ENCODE measurements at regions not wholly inside any gene's neighbourhood (a gene's known extent, or its start where the extent isn't known, plus 50 kb on each side); places are given as distances from the start of the nearest gene placed in this dataset.

GRCh38 chr16:55236655-55237054 is 87.3 kb upstream of the IRX6 start:
- peaks cover 0 to 3% of the 10 kb centered on the region in 2 donors for H3K9me3 Mint-ChIP-seq
- peaks cover 2 to 45% of the 10 kb centered on the region in 2 donors for H3K27me3 Mint-ChIP-seq
- no peak overlapping the region for H3K4me3 Mint-ChIP-seq
- H3K36me3 Mint-ChIP-seq (ENCODE audit: insufficient read depth), result no peaks in the 10 kb centered on the region
- H3K27ac Mint-ChIP-seq, result no peak overlapping the region
- no peak for DNase-seq
- no peaks in the 10 kb centered on the region for H3K4me1 Mint-ChIP-seq (ENCODE audit: low read depth in 2 of 2)
- ATAC-seq (replicated peaks), result no peak

DNA sequence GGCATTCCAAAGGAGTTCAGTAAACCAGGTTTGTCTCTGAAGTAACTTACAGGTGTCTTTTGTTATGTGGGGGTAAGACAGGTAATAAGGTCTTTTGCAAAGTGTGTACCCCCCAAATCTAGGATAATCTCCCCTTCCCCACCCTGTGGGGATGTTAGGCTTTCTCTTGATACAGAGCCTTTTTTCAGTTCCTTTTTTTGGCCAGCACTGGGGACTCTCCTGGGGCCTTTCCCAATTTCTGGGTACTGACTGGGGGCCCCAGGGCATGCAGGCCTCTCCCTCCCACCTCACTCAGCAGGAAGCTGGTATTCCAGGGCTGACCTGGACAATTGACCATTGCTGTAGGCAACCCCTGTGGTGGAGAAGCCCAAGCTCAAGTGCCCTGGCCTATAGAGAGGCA is 84.3 kb upstream of the IRX6 start:
- no peaks in the 10 kb centered on the region for H3K36me3 Mint-ChIP-seq (ENCODE audit: insufficient read depth)
- H3K4me1 Mint-ChIP-seq (ENCODE audit: low read depth in 2 of 2), result no peaks in the 10 kb centered on the region
- no peak for ATAC-seq (replicated peaks)
- DNase-seq, result no peak
- H3K4me3 Mint-ChIP-seq, result no peak overlapping the region
- H3K27ac Mint-ChIP-seq, result no peak overlapping the region
- H3K27me3 Mint-ChIP-seq, result peaks cover 17 to 63% of the 10 kb centered on the region in 2 donors
- peaks cover 0 to 5% of the 10 kb centered on the region in 2 donors for H3K9me3 Mint-ChIP-seq

DNA sequence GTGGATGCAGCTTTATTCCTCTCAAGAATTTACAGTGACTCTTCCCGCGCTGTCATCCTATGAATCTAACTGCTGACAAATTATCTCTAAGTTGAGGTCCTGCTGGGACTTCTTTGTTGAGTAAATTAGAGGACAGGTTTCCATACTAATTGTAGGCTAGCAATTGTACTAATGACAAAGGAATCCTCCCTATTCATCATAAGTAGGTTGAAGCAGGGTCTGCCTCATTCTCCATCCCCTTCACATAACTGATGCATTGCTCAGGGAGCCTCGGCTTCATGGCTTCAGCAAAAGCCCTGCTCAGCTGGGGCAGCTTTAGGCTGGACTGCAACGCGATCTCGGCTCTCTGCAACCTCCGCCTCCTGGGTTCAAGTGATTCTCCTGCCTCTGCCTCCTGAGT is 83.1 kb upstream of the IRX6 start:
- DNase-seq (no peak), ATAC-seq (replicated peaks) (no peak)
- no peak overlapping the region for H3K4me3 Mint-ChIP-seq
- H3K27me3 Mint-ChIP-seq, result peaks cover 17 to 60% of the 10 kb centered on the region in 2 donors
- peaks cover 0 to 5% of the 10 kb centered on the region in 2 donors for H3K9me3 Mint-ChIP-seq
- no peak overlapping the region for H3K27ac Mint-ChIP-seq
- H3K36me3 Mint-ChIP-seq (ENCODE audit: insufficient read depth), result no peaks in the 10 kb centered on the region
- H3K4me1 Mint-ChIP-seq (ENCODE audit: low read depth in 2 of 2), result no peaks in the 10 kb centered on the region

DNA sequence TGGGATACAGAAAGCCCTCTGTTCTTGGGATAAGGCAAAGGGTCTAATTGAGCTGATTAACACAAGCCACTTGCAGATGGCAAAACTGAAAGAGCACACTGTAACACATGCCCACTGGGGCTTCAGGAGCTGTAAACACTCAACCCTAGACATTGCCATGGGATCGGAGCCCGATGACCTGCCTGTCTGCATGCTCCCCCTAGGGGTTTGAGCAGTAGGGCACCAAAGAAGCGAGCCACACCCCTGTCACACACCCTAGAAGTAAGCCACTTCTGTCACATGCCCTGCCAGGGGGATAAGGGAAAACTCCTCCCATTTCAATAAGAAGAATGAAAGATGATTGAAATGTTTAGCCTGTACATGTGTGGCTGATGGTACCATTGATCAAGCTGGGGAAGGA is 81.3 kb upstream of the IRX6 start:
- Mint-ChIP-seq H3K36me3 (ENCODE audit: insufficient read depth) (no peaks in the 10 kb centered on the region), H3K4me3 (no peak overlapping the region), H3K27ac (no peak overlapping the region), H3K4me1 (ENCODE audit: low read depth in 2 of 2) (no peaks in the 10 kb centered on the region), H3K9me3 (peaks cover 0 to 5% of the 10 kb centered on the region in 2 donors), H3K27me3 (peaks cover 17 to 46% of the 10 kb centered on the region in 2 donors)
- DNase-seq (no peak), ATAC-seq (replicated peaks) (no peak)

- DNase-seq, result no peak
- H3K9me3 Mint-ChIP-seq, result peaks cover 0 to 3% of the 10 kb centered on the region in 2 donors
- peaks cover 18 to 38% of the 10 kb centered on the region in 2 donors for H3K27me3 Mint-ChIP-seq
- no peaks in the 10 kb centered on the region for H3K4me1 Mint-ChIP-seq (ENCODE audit: low read depth in 2 of 2)
- ATAC-seq (replicated peaks), result no peak
- H3K27ac Mint-ChIP-seq, result no peak overlapping the region
- no peak overlapping the region for H3K4me3 Mint-ChIP-seq
- H3K36me3 Mint-ChIP-seq (ENCODE audit: insufficient read depth), result peaks cover 3% of the 10 kb centered on the region
Observed at GRCh38 chr16:55248058-55248457, 75.9 kb upstream of the IRX6 start.

GRCh38 chr16:55248494-55248893 is 75.5 kb upstream of the IRX6 start:
- ATAC-seq (replicated peaks) (no peak), DNase-seq (no peak)
- H3K4me3 Mint-ChIP-seq, result no peak overlapping the region
- H3K27me3 Mint-ChIP-seq, result peaks cover 16 to 33% of the 10 kb centered on the region in 2 donors
- H3K9me3 Mint-ChIP-seq, result peaks cover 0 to 3% of the 10 kb centered on the region in 2 donors
- no peaks in the 10 kb centered on the region for H3K4me1 Mint-ChIP-seq (ENCODE audit: low read depth in 2 of 2)
- H3K27ac Mint-ChIP-seq, result no peak overlapping the region
- H3K36me3 Mint-ChIP-seq (ENCODE audit: insufficient read depth), result peaks cover 3% of the 10 kb centered on the region

DNA sequence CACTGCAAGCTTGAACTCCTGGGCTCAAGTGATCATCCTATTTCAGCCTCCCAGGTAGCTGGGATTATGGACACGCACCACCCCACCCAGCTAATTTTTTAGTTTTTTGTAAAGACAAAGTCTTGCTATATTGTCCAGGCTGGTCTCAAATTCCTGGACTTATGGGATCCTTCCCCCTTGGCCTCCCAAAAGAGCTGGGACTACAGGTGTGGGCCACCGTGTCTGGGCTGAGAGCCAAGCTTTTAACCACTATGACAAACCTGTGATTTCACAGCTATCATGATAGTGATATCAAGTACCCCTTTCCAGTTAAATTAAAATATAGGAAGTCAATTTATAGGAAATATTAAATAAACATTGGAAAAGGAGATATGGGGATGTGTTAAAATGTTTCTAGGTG is 74.6 kb upstream of the IRX6 start:
- no peak for DNase-seq
- peaks cover 3% of the 10 kb centered on the region for H3K36me3 Mint-ChIP-seq (ENCODE audit: insufficient read depth)
- H3K9me3 Mint-ChIP-seq, result peaks cover 0 to 3% of the 10 kb centered on the region in 2 donors
- H3K4me3 Mint-ChIP-seq, result no peak overlapping the region
- no peak for ATAC-seq (replicated peaks)
- no peaks in the 10 kb centered on the region for H3K4me1 Mint-ChIP-seq (ENCODE audit: low read depth in 2 of 2)
- peaks cover 16 to 33% of the 10 kb centered on the region in 2 donors for H3K27me3 Mint-ChIP-seq
- H3K27ac Mint-ChIP-seq, result no peak overlapping the region

DNA sequence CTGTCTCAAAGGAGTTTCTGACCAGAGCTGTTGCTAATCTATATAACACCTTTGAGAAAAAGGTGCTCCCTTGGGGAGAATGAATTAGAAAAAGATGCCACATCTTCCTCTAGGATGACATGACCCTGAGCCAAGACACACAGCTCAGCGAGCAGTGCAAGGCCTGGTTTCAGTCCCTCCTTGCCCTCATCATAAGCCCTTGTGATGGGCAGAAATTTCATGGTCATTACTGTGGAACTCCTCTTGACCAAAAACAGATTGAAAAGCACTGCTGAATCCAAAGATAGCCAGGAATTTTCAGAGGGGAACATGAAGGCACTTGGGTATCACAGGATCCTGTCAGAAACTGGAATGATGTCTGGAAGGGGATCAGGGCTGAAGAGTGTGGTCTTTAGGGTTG is 74.1 kb upstream of the IRX6 start:
- peaks cover 16 to 33% of the 10 kb centered on the region in 2 donors for H3K27me3 Mint-ChIP-seq
- DNase-seq, result no peak
- no peak for ATAC-seq (replicated peaks)
- H3K27ac Mint-ChIP-seq, result no peak overlapping the region
- H3K36me3 Mint-ChIP-seq (ENCODE audit: insufficient read depth), result peaks cover 3% of the 10 kb centered on the region
- H3K4me1 Mint-ChIP-seq (ENCODE audit: low read depth in 2 of 2), result no peaks in the 10 kb centered on the region
- H3K4me3 Mint-ChIP-seq, result no peak overlapping the region
- H3K9me3 Mint-ChIP-seq, result peaks cover 0 to 3% of the 10 kb centered on the region in 2 donors

- Mint-ChIP-seq H3K36me3 (ENCODE audit: insufficient read depth) (peaks cover 3% of the 10 kb centered on the region), H3K27me3 (peaks cover 16 to 40% of the 10 kb centered on the region in 2 donors), H3K4me3 (no peak overlapping the region), H3K27ac (no peak overlapping the region), H3K9me3 (peaks cover 0 to 3% of the 10 kb centered on the region in 2 donors), H3K4me1 (ENCODE audit: low read depth in 2 of 2) (no peaks in the 10 kb centered on the region)
- DNase-seq, result no peak
- ATAC-seq (replicated peaks), result no peak
Observed at GRCh38 chr16:55250701-55251100, 73.3 kb upstream of the IRX6 start.

DNA sequence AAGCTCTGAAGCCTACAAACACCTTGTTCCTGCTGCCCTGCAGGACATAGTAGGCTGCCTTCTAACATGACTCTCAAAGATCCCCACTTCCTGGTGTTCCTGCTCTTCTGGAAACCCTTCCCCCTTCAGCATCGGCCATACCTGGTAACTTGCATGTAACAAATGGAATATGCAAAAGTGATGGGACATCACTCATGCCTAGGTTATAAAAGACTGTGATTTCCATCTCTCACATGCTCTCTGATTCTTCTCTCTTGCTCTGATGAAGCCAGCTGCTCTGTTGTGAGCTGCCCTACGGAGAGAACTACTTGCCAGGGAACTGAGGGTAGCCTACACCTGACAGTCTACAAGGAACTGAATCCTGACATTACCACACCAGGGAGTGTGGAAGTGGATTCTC is 72.9 kb upstream of the IRX6 start:
- Mint-ChIP-seq H3K4me1 (ENCODE audit: low read depth in 2 of 2) (no peaks in the 10 kb centered on the region), H3K27me3 (peaks cover 16 to 41% of the 10 kb centered on the region in 2 donors), H3K36me3 (ENCODE audit: insufficient read depth) (peaks cover 3% of the 10 kb centered on the region), H3K27ac (no peak overlapping the region), H3K9me3 (peaks cover 0 to 3% of the 10 kb centered on the region in 2 donors), H3K4me3 (no peak overlapping the region)
- no peak for ATAC-seq (replicated peaks)
- no peak for DNase-seq

DNA sequence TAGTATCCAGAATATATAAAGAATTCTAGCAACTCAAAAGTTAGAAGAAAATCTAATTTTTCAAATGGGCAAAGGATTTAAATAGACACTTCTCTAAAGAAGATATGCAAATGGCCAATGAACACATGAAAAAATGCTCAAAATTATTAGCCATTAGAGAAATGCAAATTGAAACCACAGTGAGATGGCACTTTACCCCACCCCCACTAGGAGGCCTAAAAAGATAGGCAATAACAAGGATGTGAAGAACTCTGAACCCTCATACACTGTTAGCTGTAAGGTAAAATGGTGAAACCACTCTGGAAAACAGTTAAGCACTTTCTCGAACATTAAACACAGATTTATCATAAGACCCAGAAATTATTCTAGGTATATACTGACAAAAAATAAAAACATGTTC is 71.4 kb upstream of the IRX6 start:
- peaks cover 16 to 38% of the 10 kb centered on the region in 2 donors for H3K27me3 Mint-ChIP-seq
- H3K4me1 Mint-ChIP-seq (ENCODE audit: low read depth in 2 of 2), result no peaks in the 10 kb centered on the region
- peaks cover 3% of the 10 kb centered on the region for H3K36me3 Mint-ChIP-seq (ENCODE audit: insufficient read depth)
- H3K4me3 Mint-ChIP-seq, result no peak overlapping the region
- H3K27ac Mint-ChIP-seq, result no peak overlapping the region
- DNase-seq (no peak), ATAC-seq (replicated peaks) (no peak)
- peaks cover 0 to 3% of the 10 kb centered on the region in 2 donors for H3K9me3 Mint-ChIP-seq

- peaks cover 16 to 29% of the 10 kb centered on the region in 2 donors for H3K27me3 Mint-ChIP-seq
- H3K27ac Mint-ChIP-seq, result no peak overlapping the region
- DNase-seq (no peak), ATAC-seq (replicated peaks) (no peak)
- no peak overlapping the region for H3K4me3 Mint-ChIP-seq
- no peaks in the 10 kb centered on the region for H3K4me1 Mint-ChIP-seq (ENCODE audit: low read depth in 2 of 2)
- H3K36me3 Mint-ChIP-seq (ENCODE audit: insufficient read depth), result peaks cover 3% of the 10 kb centered on the region
- peaks cover 0 to 3% of the 10 kb centered on the region in 2 donors for H3K9me3 Mint-ChIP-seq
Observed at GRCh38 chr16:55253987-55254386, 70.0 kb upstream of the IRX6 start.

DNA sequence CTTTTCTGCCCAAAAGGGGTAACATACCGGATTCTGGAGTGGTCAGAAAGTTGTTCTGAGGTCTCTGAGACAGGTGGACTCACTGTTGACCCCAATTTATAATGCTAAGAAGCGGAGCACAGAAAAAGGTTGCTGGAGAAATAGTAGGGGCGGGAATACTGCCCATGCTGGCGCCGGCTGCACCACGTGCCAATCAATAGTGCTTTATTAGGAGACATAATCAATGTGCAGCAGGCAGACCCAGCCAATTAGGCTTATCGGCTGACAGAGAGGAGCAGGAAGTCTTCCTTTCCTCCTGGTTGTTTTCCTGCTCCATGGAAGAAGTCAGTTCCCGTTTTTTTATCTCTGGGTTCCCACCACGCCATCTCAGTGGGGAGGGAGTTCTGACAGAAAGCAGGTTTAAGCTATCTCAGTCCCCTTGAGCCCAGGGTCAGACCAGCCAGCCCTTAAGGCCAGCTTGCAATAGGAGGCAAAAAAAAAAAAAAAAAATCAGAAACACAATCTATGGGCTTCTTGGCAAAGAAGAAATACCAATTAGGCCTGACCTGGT is 68.2 kb upstream of the IRX6 start:
- DNase-seq (no peak), ATAC-seq (replicated peaks) (no peak)
- no peaks in the 10 kb centered on the region for H3K4me1 Mint-ChIP-seq (ENCODE audit: low read depth in 2 of 2)
- peaks cover 6 to 16% of the 10 kb centered on the region in 2 donors for H3K27me3 Mint-ChIP-seq
- H3K36me3 Mint-ChIP-seq (ENCODE audit: insufficient read depth), result no peaks in the 10 kb centered on the region
- no peaks in the 10 kb centered on the region for H3K9me3 Mint-ChIP-seq
- H3K4me3 Mint-ChIP-seq, result no peak overlapping the region
- no peak overlapping the region for H3K27ac Mint-ChIP-seq

- no peak overlapping the region for H3K4me3 Mint-ChIP-seq
Observed at GRCh38 chr16:55256412-55257016, 67.5 kb upstream of the IRX6 start.

More at GRCh38 chr16:55256412-55257016, 67.5 kb upstream of the IRX6 start:
- Mint-ChIP-seq H3K9me3 (no peaks in the 10 kb centered on the region), H3K4me1 (ENCODE audit: low read depth in 2 of 2) (no peaks in the 10 kb centered on the region), H3K27ac (no peak overlapping the region), H3K36me3 (ENCODE audit: insufficient read depth) (no peaks in the 10 kb centered on the region), H3K27me3 (peaks cover 0 to 9% of the 10 kb centered on the region in 2 donors)
- ATAC-seq (replicated peaks), result no peak
- DNase-seq, result no peak
